ENCODE measurements at regions not wholly inside any gene's neighbourhood (a gene's known extent, or its start where the extent isn't known, plus 50 kb on each side); places are given as distances from the start of the nearest gene placed in this dataset.

DNA sequence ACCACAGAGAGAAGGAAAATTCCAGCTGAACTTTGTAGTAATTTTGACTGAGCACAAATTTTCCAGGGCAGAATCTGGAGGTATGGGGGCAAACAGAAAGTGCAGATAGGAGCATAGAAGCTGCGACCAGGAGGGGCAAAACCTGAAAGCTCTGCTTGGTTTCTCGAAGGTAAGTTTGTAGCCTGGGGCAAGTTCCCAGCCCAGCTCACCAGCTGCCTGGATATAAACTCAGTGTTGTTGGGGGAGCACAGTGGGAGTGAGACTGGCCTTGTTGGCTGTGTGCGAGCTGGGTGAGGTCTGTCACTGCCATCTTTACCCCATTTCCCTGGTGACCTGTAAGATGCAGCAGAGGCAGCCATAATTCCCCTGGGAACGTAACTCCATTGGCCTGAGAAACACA lies 213.5 kb upstream of the POF1B start:
- H2AFZ ChIP-seq (ENCODE audit: low read depth, low read length) = no peak overlapping the region
- no peak for TF ChIP-seq POLR2AphosphoS5 (IDR thresholded peaks at IDR 0.05)
- TF ChIP-seq SMC3 (conservative IDR thresholded peaks at IDR 0.05; ENCODE audit: poor library complexity) = no peak
- no peak for TF ChIP-seq TAF1 (IDR thresholded peaks at IDR 0.05; ENCODE audit: low read depth)
- no peak for TF ChIP-seq EP300 (conservative IDR thresholded peaks at IDR 0.05; ENCODE audit: poor library complexity, severe bottlenecking)
- TF ChIP-seq RAD21 (conservative IDR thresholded peaks at IDR 0.05) = no peak

DNA sequence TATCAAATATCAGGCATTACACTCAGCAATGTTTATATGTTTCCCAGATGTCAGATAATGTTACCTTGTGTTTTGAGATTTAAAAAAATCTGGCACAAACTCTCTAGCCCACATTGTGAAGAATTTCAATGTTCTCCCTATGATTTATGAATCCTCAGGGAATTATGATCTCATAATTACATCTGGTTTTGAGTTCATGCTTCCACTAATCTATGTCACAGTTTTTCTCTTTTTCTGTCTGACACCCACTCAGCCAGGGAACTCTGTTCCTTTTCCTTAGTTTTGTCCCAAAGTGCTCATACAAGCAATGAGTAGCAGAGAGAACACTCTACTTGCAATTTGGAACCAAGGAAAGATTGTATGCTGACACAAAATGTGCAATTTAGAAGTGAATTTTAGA lies 212.1 kb upstream of the POF1B start:
- Histone ChIP-seq H3K9me3 (ENCODE audit: low read length) (no peaks in the 10 kb centered on the region), H2AFZ (ENCODE audit: low read depth, low read length) (no peak overlapping the region), H3K27ac (ENCODE audit: low read length) (no peak overlapping the region), H3K4me2 (ENCODE audit: low read length) (no peak overlapping the region), H3K9ac (ENCODE audit: low read length) (no peak overlapping the region), H3K36me3 (ENCODE audit: insufficient read depth, low read length) (no peaks in the 10 kb centered on the region), H3F3A (ENCODE audit: insufficient read depth, low read length, poor library complexity, severe bottlenecking) (no peaks in the 10 kb centered on the region), H3K79me2 (replicated peaks; ENCODE audit: insufficient read depth, low read length) (no peaks in the 10 kb centered on the region), H3K9me2 (ENCODE audit: insufficient read depth, low read length) (no peaks in the 10 kb centered on the region), H3K27me3 (ENCODE audit: insufficient read depth, low read depth, low read length) (no peaks in the 10 kb centered on the region), H4K20me1 (ENCODE audit: insufficient read depth) (no peaks in the 10 kb centered on the region), H3K4me3 (ENCODE audit: low read length) (no peak overlapping the region)
- TF ChIP-seq POLR2AphosphoS5 (IDR thresholded peaks at IDR 0.05) = no peak
- no peak for TF ChIP-seq RAD21 (conservative IDR thresholded peaks at IDR 0.05)
- no peak for TF ChIP-seq EZH2 (IDR thresholded peaks at IDR 0.05; ENCODE audit: borderline replicate concordance, insufficient read depth, low read length, poor library complexity, severe bottlenecking)
- TF ChIP-seq, protein P1, sequence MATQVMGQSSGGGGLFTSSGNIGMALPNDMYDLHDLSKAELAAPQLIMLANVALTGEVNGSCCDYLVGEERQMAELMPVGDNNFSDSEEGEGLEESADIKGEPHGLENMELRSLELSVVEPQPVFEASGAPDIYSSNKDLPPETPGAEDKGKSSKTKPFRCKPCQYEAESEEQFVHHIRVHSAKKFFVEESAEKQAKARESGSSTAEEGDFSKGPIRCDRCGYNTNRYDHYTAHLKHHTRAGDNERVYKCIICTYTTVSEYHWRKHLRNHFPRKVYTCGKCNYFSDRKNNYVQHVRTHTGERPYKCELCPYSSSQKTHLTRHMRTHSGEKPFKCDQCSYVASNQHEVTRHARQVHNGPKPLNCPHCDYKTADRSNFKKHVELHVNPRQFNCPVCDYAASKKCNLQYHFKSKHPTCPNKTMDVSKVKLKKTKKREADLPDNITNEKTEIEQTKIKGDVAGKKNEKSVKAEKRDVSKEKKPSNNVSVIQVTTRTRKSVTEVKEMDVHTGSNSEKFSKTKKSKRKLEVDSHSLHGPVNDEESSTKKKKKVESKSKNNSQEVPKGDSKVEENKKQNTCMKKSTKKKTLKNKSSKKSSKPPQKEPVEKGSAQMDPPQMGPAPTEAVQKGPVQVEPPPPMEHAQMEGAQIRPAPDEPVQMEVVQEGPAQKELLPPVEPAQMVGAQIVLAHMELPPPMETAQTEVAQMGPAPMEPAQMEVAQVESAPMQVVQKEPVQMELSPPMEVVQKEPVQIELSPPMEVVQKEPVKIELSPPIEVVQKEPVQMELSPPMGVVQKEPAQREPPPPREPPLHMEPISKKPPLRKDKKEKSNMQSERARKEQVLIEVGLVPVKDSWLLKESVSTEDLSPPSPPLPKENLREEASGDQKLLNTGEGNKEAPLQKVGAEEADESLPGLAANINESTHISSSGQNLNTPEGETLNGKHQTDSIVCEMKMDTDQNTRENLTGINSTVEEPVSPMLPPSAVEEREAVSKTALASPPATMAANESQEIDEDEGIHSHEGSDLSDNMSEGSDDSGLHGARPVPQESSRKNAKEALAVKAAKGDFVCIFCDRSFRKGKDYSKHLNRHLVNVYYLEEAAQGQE (IDR thresholded peaks at IDR 0.05; ENCODE audit: borderline replicate concordance) = no peak
- TF ChIP-seq, protein P2, sequence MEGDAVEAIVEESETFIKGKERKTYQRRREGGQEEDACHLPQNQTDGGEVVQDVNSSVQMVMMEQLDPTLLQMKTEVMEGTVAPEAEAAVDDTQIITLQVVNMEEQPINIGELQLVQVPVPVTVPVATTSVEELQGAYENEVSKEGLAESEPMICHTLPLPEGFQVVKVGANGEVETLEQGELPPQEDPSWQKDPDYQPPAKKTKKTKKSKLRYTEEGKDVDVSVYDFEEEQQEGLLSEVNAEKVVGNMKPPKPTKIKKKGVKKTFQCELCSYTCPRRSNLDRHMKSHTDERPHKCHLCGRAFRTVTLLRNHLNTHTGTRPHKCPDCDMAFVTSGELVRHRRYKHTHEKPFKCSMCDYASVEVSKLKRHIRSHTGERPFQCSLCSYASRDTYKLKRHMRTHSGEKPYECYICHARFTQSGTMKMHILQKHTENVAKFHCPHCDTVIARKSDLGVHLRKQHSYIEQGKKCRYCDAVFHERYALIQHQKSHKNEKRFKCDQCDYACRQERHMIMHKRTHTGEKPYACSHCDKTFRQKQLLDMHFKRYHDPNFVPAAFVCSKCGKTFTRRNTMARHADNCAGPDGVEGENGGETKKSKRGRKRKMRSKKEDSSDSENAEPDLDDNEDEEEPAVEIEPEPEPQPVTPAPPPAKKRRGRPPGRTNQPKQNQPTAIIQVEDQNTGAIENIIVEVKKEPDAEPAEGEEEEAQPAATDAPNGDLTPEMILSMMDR (IDR thresholded peaks at IDR 0.05; ENCODE audit: poor library complexity, severe bottlenecking) = no peak
- no peak for TF ChIP-seq TAF1 (IDR thresholded peaks at IDR 0.05; ENCODE audit: low read depth)
- TF ChIP-seq EP300 (conservative IDR thresholded peaks at IDR 0.05; ENCODE audit: poor library complexity, severe bottlenecking) = no peak
- no peak for TF ChIP-seq MXI1 (conservative IDR thresholded peaks at IDR 0.05; ENCODE audit: poor library complexity, severe bottlenecking)

More for the DNA sequence above, 213.5 kb upstream of the POF1B start:
- Histone ChIP-seq H3K9me3 (ENCODE audit: low read length) (no peaks in the 10 kb centered on the region), H3K4me3 (ENCODE audit: low read length) (no peak overlapping the region), H3K27me3 (ENCODE audit: insufficient read depth, low read depth, low read length) (no peaks in the 10 kb centered on the region), H3K27ac (ENCODE audit: low read length) (no peak overlapping the region), H3K4me2 (ENCODE audit: low read length) (no peak overlapping the region), H4K20me1 (ENCODE audit: insufficient read depth) (no peaks in the 10 kb centered on the region), H3K9me2 (ENCODE audit: insufficient read depth, low read length) (no peaks in the 10 kb centered on the region), H3F3A (ENCODE audit: insufficient read depth, low read length, poor library complexity, severe bottlenecking) (no peaks in the 10 kb centered on the region), H3K79me2 (replicated peaks; ENCODE audit: insufficient read depth, low read length) (no peaks in the 10 kb centered on the region), H3K36me3 (ENCODE audit: insufficient read depth, low read length) (no peaks in the 10 kb centered on the region), H3K9ac (ENCODE audit: low read length) (no peak overlapping the region)

DNA sequence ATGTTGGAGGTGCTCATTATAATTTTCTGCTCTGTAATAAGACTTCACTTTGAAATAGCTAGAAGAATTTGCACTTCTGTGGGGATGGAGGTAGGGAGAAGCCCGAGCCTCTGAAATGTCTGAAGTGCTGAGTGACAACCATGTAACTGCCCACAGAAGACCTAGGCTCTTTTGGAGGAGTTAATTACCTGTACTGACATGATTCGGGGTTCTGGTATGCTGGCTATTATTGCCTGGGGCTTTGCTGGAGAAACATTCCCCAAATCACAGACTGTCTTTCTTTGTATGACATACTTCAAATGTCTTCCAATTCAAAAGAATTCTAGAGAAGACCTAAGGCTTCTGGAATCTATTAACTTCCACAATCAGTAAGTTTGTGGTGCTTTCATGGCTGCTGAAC lies 211.2 kb upstream of the POF1B start:
- Histone ChIP-seq H2AFZ (ENCODE audit: low read depth, low read length) (no peak overlapping the region), H3K79me2 (replicated peaks; ENCODE audit: insufficient read depth, low read length) (no peaks in the 10 kb centered on the region), H3K4me2 (ENCODE audit: low read length) (no peak overlapping the region), H3K9ac (ENCODE audit: low read length) (no peak overlapping the region), H3K4me3 (ENCODE audit: low read length) (no peak overlapping the region), H3K9me3 (ENCODE audit: low read length) (no peaks in the 10 kb centered on the region), H3K36me3 (ENCODE audit: insufficient read depth, low read length) (no peaks in the 10 kb centered on the region), H3F3A (ENCODE audit: insufficient read depth, low read length, poor library complexity, severe bottlenecking) (no peaks in the 10 kb centered on the region), H3K27ac (ENCODE audit: low read length) (no peak overlapping the region), H3K27me3 (ENCODE audit: insufficient read depth, low read depth, low read length) (no peaks in the 10 kb centered on the region), H3K9me2 (ENCODE audit: insufficient read depth, low read length) (no peaks in the 10 kb centered on the region), H4K20me1 (ENCODE audit: insufficient read depth) (no peaks in the 10 kb centered on the region)
- TF ChIP-seq SMC3 (conservative IDR thresholded peaks at IDR 0.05; ENCODE audit: poor library complexity) = no peak
- TF ChIP-seq MXI1 (conservative IDR thresholded peaks at IDR 0.05; ENCODE audit: poor library complexity, severe bottlenecking) = no peak
- TF ChIP-seq RAD21 (conservative IDR thresholded peaks at IDR 0.05) = no peak
- no peak for TF ChIP-seq POLR2AphosphoS5 (IDR thresholded peaks at IDR 0.05)
- TF ChIP-seq EZH2 (IDR thresholded peaks at IDR 0.05; ENCODE audit: borderline replicate concordance, insufficient read depth, low read length, poor library complexity, severe bottlenecking) = no peak
- TF ChIP-seq TAF1 (IDR thresholded peaks at IDR 0.05; ENCODE audit: low read depth) = no peak
- TF ChIP-seq, protein P2 (IDR thresholded peaks at IDR 0.05; ENCODE audit: poor library complexity, severe bottlenecking) = no peak
- TF ChIP-seq, protein P1 (IDR thresholded peaks at IDR 0.05; ENCODE audit: borderline replicate concordance) = no peak
- no peak for TF ChIP-seq EP300 (conservative IDR thresholded peaks at IDR 0.05; ENCODE audit: poor library complexity, severe bottlenecking)
